ENCODE measurements at regions not wholly inside any gene's neighbourhood (a gene's known extent, or its start where the extent isn't known, plus 50 kb on each side); places are given as distances from the start of the nearest gene placed in this dataset.

DNA sequence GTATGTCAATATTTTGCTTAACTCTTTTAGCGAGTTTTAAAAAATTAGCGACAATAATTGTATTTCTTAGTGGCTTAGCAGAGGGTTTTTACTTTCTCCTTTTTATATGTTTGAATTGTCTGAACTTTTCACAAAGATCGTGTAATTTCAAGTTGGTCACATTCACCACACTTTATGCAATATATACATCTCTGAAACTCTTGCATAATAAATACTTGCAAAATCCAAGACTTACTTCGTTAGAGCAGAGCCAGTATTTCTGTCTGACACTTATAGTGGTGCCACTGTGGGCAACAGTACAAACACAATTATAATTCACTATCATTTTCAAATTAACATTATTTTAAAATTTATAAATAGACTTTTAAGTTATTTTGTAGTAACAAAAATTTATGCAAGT lies 62.0 kb downstream of the SUCNR1 start:
- no peak for DNase-seq

DNA sequence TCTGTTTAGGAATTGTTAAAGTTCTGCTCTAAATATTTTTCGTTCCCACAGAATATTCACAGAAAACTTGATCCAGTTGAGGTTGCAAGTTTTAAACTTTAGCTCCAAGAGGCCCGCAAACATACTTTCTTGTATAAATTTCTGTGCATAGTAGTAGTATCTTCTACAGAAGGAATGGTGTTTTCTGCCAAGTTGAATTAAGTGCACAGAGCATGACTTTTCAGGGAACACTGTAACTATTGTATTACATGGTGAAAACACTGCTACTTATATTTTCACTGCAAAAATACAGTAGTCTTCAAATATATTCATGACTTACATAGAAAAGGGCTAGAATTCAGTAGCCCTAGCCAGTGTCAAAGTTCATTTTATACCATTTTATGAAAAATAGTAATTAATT lies 67.0 kb downstream of the SUCNR1 start:
- DNase-seq: no peak

DNA sequence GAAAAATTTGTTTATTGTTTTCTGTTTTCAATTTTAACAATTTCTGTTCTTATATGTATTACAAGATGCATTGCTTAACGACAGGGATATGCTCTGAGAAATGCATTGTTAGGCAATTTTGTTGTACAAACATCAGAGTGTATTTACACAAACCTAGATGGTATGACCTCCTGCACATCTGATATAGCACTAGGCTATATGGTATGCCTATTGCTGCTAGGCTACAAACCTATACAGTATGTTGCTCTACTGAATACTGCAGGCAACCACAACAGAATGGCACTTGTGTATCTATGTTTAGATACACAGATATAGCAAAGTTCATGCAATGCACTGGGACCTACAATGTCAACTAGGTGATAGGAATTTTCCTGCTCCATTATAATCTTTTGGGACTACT lies 70.1 kb downstream of the SUCNR1 start:
- no peak for DNase-seq

DNA sequence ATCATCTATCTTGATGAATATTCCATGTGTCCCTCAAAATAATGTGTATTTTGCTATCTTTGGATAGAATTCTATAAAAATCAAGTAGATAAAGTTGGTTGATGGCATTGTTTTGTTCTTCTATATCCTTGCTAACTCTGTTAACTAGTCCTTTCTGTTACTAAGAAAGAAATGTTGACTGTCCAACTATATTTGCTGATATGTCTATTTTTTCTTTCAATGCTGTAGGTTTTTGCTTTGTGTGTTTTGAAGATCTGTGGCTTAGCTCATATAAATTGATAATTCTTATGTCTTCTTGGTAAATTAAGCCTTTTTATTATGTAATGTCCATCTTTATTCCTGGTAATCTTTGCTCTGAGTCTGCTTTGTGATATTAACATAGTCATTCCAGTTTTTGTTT lies 70.9 kb downstream of the SUCNR1 start:
- DNase-seq: no peak

DNA sequence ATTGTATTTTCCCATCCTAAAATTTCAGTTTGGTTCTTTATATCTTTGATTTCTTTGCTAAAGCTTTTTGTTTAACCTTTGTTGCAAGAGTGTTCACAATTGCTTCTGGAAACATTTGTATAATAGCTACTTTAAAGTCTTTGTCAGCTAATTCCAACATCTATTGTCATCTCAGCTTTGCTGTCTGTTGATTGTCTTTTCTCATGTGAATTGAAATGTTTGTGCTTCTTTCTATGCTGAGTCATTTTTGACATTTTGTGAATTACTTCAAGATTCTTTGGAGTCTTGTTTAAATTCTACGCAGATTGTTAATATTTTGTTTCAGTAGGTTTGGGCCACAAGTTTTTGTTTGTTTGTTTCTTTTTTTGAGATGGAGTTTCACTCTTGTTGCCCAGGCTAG lies 73.2 kb downstream of the SUCNR1 start:
- no peak for DNase-seq

DNA sequence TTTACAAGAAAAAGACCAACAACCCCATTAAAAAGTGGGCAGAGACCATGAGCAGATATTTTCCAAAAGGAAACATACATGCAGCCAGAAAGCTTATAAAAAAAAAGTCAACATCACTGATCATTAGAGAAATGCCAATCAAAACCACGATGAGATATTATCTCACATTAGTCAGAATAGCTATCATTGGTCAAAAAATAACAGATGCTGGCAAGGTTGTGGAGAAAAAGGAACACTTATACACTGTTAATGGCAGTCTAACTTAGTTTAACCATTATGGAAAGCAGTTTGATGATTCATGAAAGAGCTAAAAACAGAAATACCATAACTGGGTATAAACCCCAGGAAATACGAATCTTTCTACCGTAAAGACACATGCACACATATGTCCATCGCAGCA lies 76.3 kb downstream of the SUCNR1 start:
- DNase-seq: no peak

DNA sequence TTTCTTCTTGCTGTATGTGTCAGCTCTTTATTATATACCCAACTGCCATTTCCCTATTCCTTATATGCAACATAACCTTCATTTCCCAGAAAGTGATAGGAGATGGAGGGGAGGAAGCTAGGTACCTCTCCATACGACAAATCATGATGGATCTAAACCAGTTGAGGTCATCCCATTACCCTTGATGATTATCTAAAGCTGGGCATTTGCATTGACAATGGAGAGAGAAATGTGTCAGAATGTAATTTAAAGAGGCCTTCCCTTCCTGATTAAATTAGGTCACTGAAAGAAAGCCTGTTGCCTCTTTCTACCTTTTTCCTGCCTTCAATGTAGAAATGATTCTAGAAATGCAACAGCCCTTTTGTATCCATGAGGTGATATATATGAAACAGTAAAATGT lies 81.9 kb downstream of the SUCNR1 start:
- no peak for DNase-seq

DNA sequence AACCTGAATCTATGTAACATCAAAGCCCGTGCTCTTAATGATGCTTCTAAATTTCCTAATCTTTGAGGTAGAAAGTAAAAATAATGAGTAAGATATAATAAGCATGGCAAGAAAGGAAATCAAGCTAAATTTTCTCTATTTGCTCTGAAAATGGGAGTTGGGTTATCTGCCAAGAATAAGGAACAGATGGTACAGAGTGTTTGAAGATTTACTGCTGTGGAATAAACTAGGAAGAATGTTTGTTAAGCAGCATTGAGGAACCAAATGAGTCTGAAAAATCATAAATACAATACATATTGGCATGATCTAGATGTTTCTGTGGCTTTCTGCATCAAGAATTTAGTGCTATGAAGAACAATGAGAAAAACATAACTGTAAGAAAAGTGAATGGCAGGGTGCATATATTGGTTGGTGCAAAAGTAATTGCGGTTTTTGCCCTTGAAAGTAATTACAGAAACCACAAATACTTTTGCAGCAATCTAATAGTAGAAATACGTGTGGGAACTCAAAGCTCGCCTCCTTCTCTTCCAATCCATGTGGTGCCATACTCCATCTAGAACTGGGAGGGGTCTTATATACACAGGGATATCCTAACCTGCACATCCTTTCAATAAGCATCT lies 87.6 kb downstream of the SUCNR1 start:
- DNase-seq: no peak

DNA sequence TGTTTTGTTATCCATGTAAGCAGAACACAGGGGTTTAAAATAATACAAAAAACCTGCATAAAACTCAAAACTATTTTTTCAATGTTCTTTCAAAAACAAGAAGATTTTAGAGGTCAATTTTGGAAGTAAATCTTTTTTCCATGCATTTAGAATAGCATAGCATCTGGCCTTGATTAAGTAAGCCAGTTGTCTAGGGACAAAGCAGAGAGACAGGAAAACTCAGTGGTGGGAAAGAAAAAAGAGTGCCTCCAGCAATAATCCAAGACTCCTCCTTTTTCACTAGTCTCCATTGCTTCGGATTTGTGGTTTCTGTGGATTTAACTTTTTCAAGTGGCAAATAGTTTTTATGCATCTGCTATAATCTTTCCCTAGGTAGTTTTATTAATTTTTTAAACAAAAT lies 88.9 kb downstream of the SUCNR1 start:
- DNase-seq: no peak

DNA sequence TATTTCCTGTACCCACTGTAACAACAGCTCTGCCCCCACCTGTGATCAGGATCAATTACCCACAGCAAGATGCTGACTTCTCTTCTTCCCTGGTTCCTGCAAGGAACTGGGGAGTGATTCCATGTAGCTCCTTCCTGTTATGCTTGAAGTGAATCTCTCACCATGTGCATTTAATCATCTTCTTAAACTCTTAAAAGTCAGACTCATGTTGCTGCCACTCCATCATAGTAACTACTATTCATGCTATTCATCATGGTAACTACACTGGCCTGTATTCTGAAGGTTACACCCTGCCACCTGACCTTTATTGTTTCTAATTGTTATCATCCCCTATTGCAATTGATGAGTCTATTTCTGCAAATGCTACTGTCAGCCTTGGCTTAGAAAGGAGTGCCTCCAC lies 89.5 kb downstream of the SUCNR1 start:
- no peak for DNase-seq

DNA sequence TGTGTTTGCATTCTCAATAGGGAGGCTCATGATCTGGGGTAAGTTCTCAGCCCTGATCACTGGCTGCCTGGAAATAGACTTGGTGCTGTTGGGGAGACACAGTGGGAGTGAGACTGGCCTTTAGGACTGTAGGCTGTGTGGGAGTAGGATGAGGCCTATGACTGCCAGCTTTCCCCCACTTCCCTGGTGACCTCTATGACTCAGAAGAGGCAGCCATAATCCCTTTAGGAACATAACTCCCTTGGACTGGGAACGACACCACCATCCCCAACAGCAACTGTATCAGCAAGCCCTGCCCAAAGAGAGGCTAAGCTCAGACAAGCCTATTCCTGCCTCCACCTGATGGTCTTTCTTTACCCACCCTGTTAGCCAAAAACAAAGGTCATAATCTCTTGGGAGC lies 91.3 kb downstream of the SUCNR1 start:
- DNase-seq: no peak

DNA sequence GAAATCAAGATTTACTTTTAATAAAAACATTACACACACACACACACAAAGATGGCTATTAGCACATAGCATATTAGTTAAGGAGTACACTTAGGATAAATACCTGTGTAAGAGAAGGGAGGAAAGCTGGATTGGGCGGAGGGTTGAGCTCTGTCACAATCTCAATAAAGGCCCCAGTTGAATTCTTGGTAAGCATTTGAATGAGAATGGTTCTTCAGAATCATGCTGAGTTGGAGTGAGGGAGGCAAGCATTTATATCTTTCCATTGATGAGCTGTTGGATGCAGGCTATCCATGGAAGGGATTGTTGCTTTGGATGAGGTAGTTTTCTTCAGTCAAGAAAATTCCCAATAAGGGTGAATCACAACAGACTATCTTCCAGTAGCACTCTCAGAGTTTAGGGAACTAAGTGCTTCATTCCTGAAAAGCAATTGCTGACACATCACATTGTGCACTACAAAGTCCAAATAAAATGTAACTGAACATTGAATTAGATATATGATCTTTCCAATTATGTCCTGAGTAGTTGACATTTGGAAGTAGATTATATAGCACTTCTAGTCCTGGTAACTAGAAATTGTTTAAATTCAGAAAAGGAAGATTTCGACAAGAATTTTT lies 95.7 kb downstream of the SUCNR1 start:
- no peak for DNase-seq

DNA sequence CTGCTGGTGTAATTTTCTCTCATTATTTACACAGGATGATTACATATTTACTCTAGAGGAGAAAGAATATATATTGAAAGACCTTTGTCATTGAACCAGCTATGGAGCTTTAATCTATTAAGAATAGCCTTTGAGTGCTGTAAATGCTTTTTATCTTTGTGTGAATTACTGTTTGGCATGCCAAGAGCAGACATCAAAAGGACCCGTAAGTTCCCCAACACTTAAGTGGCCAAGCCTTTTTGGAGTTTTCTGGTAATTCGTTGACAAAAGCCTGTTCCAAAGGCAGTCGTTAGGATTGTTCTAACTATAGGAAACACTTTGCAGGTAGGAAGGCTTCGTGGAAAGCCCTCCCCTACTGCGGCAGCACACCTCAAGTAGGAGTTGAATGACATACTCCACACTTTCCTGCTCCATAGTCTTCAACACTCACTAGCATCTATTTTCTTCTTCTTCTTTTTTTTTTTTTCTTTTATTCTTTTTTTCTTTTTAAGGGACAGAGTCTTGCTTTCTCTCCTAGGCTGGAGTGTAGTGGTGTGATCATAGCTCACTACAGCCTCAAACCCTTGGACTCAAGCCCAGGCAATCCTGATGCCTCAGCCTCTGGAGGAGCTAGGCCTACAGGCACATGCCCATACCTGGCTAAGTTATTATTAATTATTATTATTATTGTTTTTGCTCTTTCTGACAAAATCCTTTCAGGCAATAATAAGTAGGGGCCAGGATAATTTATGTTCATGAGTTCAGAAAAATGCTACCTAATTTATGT lies 98.6 kb downstream of the SUCNR1 start:
- peak; percentile 37 for DNase-seq

DNA sequence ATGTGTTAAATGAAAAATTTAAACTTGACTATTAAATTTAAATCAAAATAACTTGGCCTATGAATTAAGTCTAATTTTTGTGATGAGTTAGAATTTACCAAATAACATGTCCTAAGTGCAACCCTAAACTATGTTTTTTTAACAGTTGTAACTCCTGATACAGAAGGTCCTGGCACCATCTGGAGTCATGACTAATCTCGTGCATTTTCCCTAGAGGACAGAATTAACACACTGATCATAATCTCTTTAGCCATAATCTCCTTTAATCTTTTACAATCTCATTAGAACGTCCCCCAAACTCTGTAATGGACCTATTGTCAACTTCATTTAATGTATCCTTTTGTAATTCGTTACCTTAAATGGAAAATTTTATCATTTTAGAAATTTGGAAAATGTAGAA lies 100.6 kb downstream of the SUCNR1 start:
- DNase-seq: no peak

DNA sequence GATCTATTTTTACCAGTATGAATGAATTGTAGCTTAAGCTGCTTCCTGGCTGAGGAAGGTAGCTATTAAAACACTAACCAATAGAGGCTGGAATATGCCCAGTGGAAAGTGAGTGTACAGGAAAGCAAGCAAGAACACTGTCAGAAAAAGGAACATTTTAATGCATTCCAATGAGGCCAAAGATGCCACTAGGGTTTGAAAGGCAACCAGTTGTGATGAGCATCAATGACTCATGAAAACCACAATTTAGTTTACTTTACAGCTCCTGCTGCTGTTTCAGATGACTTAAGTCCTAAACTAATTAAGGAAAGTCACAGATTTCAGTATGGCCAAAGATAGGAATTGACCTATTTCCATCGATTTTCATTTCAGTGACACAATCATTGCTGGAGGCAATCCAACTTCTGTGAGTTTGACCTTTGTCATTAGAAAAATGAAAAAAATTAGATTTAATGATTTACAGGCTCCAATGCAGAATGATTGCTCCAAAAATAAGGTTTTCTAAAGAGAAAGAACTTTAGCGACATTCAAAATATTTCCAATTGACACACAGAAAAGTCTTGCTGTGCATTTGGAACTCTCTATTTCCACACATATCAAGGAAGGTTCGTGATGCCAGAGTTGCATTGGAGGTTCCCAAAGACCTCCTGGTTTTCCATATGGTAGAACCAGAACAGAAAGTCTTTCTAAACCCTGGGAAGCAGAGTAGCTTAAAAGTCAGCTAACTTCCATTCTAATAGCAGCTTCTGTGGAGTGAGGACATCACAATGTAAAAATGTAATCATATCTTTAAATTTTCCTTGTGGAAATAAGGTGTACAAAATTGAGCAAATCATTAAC lies 103.0 kb downstream of the SUCNR1 start:
- DNase-seq: no peak

DNA sequence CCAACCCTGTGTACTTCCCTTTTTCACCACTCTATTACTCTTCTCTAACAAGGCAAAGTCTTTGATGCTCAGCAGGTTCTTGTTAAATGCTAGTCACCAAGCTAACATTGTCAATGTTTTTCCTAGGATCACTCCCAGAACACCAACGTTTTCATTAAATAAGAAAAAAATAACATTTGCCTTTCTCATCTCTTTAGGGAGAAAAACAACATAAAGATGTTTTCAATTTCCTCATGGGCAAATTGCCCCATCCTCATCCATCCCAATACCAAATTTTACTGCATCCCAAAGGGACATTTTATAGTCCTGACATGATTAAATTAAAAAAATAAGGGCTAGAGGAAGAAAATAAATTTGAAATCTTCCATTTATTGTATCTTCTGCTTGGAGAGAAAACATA lies 106.5 kb downstream of the SUCNR1 start:
- no peak for DNase-seq

DNA sequence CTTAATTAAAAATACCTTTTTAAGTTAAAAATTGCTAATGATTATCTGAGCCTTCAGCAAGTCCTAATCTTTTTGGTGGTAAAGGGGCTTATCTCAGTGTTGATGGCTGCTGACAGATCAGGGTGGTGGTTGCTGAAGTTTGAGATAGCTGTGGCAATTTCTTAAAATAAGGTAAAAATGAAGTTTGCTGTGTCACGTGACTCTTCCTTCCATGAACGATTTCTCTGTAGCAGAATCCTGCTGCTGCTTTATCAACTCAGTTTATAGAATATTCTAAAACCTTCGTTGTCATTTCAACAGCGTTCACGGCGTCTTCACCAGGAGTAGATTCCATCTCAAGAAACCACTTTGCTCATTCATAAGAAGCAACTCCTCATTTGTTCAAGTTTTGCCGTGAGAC lies 110.1 kb downstream of the SUCNR1 start:
- no peak for DNase-seq

DNA sequence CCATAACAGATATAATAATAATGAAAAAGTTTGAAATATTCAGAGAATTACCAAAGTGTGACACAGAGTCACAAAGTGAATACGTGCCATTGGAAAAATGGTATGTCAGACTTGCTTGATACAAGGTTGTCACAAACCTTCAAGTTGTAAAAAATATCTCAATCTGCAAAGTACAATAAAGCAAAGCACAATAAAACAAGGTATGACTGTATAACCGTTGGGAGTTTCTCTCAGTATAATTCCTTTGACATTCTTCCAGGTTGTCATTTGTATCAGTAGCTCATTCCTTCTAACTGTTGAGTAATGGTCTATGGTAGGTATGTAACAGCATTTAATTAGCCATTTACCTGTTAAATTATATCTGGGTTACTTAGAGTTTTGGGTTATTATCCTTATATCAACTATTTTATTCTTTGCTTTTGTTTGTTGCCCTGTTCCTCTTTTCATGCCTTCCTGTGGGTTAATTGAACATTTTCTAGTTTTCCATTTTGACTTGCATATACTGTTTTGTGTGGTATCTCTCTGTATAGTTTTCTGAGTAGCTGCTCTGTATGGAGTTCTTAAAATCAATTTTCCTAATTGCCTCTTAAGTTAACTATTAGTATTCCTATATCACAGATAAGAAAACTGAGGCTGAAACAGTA lies 112.5 kb downstream of the SUCNR1 start:
- DNase-seq: no peak

DNA sequence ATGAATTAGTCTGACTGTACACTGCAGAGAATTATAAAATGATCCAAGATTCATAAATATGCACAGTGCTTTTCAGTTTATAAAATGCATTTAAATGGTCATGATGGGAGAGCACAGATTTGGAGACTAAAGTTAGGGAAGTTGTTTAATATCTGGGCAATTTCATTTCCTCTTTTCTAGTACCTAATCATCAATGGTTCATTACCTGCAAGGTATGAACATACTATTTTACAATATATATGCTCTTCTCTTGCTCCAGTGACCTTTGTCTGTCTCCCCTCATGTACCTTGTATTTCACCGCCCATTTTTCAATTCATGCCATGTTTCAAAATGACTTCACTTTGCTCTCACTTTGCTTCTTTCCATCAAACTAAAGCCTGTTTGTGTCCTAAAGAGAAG lies 114.5 kb downstream of the SUCNR1 start:
- DNase-seq: no peak

DNA sequence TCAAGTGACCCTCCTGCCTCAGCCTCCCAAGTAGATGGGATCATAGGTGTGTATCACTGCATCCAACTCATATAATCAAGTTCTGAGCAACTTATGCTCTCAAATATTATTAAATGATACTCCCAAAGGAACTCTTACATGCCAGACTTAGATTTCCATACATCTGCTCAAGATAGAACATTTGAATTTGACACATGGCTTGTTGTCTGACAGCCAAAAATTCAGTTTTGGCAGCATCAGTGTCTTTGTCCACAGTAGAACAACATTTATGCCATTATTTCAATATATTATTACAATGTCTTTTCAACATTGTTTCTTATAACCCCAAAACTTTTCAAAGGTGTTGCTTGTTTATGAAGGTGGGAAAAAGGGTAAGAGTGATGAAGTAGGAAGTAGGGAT lies 116.2 kb downstream of the SUCNR1 start:
- DNase-seq: no peak

DNA sequence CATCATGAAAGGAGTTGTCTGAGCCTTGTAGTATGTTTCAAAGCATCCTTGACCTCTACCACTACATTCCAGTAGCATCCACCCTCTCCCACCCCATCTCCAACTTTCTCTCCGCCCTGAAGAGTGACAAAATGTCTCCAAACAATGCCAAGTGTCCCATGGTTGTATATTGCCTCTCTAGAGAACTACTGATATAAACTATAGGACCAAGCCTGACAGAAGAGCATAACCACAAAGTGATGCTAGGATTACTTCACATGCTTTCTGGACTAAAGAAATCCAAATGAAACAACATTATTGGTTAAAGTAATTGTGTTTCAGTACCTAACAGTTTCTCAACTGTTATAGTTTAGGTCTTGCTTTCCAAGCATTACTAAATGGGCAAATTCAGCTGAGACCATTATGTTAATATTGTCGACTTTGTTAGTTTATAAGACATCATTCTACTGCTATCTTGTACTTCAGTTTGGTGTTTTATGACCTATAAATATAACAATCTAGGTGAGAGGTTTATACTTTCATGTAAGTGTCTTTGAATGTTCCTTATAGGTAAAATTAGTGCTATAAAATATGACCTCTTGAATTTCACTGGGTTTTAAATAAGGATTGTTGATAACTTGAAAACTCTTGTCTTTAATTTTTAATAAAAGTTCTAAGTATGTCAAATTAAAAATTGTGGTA lies 117.4 kb downstream of the SUCNR1 start:
- DNase-seq: no peak

DNA sequence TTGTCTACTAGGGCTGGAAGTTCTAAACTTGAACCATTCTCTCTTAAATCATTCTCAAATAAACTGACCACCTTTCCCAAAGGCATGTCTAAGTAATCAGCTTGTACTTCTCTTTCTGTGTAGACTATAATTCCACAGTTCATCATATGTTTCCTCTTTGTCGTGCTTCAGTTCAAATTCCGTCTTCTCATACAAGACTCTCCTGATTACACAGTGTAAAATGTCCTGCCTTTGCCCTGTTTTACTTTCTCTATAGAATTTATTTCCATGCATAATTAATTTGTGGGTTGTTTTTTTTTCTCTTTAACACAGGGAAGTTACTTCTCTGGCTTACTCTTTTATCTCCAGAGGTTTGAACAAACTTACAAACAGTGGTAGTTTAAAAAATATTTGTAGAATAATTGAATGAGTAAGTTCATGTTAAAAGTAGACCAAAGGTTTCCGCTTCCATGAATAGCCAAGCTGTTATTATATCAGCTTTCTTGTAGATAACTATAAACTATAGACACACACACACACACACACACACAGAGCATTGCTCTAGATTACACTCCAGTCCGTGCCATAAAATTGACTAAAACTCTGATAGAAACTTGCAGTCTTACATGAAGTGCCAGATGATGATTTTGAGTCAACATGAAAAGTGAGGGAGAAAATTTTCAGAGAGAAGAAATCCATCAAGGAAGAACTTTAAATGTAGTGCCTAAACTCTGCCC lies 119.0 kb downstream of the SUCNR1 start:
- no peak for DNase-seq

Measured in NCI-H1092 treated with DMSO at 0.1 percent for 48 hours (cell line).